GM19043 (cell line): ENCODE measurements at regions not wholly inside any gene's neighbourhood (a gene's known extent, or its start where the extent isn't known, plus 50 kb on each side); places are given as distances from the start of the nearest gene placed in this dataset.
"Not testable (repeated sequence)": the region's sequence is repeated elsewhere in the genome, so short reads cannot be mapped to it uniquely, and the experiment has no call there.

ENCODE experiments used
- ATAC-seq: cut with Tn5 transposase; IDR thresholded peaks from one replicate; pipeline ENCODE4 v1.9.1; 2021; ENCODE audit warnings: low read depth; ENCODE audit not compliant: unreplicated experiment

- ATAC-seq: no peak
These were observed 141.9 kb upstream of the GCFC2 start for GRCh38 chr2:75852639-75853038.

GRCh38 chr2:75846683-75847190 lies 136.0 kb upstream of the GCFC2 start:
- no peak for ATAC-seq

- no peak for ATAC-seq
These were observed 133.9 kb upstream of the GCFC2 start for GRCh38 chr2:75844651-75845050.

DNA sequence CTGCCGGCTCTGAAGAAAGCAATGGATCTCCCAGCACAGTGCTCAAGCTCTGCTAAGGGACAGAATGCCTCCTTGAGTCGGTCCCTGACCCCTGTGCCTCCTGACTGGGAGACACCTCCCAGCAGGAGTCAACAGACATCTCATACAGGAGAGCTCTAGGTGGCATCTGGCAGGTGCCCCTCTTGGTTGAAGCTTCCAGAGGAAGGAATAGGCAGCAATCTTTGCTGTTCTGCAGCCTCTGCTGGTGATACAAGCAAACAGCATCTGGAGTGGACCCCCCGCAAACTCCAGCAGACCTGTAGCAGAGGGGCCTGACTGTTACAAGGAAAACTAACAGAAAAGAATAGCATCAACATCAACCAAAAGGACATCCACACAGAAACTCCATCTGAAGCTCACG lies 123.9 kb upstream of the GCFC2 start:
- ATAC-seq: not testable (repeated sequence)

GRCh38 chr2:75833386-75833785 lies 122.7 kb upstream of the GCFC2 start:
- no peak for ATAC-seq

DNA sequence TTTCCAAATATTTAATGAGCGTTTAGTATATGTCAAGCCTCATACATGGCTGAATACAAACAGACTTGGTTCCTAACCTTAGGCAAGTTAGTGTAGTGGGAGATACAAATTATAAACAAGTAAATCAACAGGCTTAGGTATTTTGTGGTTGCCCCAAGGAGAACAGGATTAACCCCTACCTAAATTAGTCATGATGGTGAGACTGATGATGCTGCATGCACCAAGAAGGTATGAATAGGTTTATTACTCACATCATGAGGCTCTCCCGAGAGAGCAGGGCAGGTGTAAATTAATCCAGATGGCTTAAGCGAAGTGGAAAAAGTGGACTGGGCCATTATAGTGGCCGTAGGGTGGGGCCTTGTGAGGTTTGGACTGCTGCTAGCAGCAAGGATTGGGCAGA lies 118.1 kb upstream of the GCFC2 start:
- no peak for ATAC-seq

DNA sequence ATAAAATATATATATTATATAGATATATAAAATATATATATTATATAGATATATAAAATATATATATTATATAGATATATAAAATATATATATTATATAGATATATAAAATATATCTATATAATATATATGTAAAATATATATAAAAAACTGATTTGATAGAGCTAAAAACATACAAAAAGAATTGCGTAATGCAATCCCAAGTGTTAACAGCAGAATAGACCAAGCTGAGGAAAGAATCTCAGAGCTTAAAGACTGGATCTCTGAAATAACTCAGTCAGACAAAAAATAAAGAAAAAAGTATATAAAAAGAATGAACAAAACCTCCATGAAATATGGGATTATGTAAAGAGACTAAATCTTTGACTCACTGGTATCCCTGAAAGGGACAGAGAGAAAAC lies 112.8 kb upstream of the GCFC2 start:
- not testable (repeated sequence) for ATAC-seq

GRCh38 chr2:75822336-75822735 lies 111.6 kb upstream of the GCFC2 start:
- no peak for ATAC-seq

DNA sequence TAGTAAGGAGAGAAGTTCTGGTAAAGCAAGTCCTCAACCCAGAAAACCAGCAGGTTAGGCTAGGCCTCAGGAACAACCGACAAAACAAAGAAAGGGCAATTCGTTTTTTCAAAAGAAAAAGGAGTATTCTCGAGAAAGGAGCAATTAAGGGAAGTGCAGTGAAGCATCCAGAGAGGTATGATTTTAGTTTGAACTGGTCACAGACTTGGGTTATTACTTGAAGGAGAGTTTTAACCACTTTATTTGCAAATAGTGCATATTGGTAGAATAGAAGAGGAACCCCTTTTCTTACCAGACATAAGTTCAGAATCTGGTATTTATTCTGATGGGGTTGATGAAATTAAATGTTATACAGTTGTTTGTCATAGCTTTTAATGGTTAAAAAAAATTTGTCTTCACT lies 110.0 kb upstream of the GCFC2 start:
- ATAC-seq: no peak

- ATAC-seq: no peak
These were observed 100.1 kb upstream of the GCFC2 start for GRCh38 chr2:75810611-75811330.

GRCh38 chr2:75808793-75809535 lies 98.2 kb upstream of the GCFC2 start:
- ATAC-seq: no peak

DNA sequence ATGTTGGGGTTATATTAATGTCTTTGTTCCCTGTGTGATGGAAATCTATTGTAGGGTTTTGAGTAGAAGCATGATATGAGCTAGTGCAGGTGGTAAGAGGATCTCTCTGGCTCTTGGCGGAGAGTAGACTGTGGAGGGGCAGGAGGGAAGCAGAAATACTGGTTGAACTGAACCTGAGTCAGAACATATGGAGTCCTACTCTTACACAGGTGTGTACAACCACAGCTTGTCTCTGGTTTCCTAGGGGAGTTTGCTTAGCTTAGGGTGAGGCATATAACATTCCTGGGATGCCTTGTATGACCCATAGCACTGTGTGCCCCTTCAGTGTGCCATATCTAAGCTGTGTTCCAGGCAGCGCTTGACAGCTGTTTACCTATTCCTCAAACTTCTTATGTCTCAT lies 97.3 kb upstream of the GCFC2 start:
- ATAC-seq: no peak

DNA sequence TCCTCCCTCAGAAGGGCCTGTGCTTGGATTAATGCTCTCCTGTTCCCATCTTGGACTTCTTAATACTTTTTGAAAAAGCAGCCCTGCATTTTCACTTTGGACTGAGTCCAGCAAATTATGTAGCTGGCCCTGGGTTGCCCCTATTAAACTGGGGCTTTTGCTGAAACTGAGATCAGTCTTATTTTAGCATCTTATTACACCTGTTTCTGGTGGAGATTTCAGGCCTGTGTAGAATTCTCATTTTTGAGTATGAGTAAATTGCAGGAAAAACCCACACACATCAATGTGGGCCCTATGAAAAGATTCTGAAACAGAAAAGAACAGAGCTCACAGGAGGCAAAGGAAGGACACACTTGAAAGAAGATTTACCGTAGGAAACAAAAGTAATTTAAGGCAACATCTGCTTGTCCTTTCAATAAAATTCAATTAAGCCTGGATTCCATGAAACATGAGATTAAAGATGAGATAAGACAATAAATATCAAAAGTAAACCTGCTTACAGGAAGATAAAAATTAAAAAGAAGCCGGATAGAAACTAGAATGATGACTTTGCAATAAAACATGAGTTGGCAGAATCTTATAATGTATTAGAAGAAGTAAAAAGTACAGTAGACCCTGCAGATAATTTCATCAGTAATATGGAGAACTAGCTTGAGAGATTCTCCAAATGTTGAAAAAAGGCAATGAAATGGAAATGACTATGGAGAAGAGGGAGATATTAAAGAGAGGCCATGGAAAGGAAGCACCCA lies 90.7 kb upstream of the GCFC2 start:
- ATAC-seq: no peak

DNA sequence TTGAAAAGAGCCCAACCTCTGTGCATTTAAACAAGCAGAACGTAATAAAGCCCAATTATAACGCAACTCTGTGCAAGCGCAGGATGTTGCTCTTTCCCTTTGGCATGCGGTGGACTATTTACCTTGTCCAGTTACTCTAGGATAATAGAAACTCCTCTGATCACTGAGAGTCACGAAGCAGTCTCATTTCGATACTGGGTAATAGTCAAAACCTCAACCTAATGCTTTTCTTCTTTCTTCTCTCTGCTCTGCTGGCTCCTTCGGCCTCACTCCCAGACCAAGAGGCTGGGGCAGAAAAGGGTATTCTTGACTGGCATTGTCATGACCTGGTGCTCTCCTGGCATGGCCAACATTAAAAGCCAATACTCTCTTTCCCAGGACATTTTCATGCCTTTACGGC lies 89.7 kb upstream of the GCFC2 start:
- peak; percentile 57 for ATAC-seq

DNA sequence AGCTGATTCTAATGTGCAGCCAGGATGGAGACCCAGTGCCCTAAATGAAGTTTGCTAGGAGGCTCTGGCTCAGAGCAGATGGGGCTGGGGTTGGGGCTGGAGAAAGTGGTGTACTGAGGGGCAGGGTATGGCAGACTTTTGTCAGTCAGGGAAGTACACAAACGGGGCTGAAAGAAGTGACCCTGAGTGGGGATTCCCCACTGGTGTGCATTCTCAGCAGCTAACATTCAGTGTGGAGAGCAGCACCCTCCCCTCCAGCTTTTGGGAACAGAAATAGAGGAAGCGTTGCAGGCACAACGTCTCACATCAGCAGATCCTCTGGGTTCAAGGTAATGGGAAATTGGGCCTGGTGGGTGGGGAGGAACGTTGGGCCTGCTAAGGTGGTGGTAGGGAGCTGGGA lies 89.1 kb upstream of the GCFC2 start:
- ATAC-seq: peak; percentile 46

DNA sequence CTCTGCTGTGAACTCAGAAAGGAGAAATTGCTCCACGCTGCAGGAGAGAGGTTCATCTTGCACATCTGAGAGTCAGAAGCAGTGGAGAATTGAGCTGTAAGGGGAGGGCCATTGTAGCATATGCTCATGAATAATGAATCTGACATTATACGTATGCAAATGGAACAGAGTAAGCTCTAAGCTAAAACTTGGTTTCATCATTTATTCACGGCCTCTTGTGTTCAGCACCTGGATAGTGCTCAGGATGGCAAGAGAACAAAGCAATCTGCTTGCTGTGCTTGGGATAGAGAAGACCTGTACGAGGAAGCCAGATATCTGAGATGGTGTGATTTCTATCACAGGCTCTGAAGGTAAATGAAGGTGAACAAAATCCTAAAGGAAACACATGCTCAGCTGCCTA lies 87.9 kb upstream of the GCFC2 start:
- ATAC-seq: no peak

- no peak for ATAC-seq
These were observed 82.3 kb upstream of the GCFC2 start for GRCh38 chr2:75792996-75793395.

- ATAC-seq: no peak
These were observed 81.4 kb upstream of the GCFC2 start for GRCh38 chr2:75792146-75792545.

GRCh38 chr2:75790814-75791467 lies 80.2 kb upstream of the GCFC2 start:
- no peak for ATAC-seq

DNA sequence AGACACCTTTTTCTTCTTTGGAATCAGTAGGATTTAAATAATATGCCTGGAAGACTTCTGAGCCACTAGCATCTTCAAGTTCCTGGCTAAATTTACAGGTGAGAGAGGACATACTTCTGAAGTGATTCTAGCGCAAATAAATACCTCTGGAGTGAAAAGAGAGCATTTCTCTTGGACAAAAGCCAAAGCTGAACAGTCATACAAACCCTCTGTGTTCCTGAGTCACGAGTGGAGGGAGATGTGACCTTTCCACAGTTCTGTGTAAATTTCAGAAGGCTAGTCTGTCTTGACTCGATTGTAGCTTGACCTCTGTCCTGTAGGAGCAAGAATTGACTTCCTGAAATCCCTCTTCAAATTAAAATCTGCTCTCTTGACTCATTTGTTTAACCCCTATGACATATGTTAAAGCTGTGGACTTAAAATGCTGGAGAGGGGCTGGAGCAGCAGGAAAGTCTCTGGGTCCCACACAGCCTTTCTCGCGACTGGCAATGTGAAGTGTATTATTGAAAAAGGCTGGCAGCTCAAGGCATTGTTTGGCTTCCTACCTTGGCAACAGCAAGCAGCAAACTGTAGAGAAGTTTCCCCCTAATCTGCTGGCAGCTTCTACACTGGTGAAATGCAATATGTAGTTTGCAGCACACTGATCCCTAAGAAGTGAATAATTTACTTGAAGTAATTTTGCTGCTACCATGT lies 79.6 kb upstream of the GCFC2 start:
- ATAC-seq: no peak
